HG02852 (cell line): ENCODE measurements at regions not wholly inside any gene's neighbourhood (a gene's known extent, or its start where the extent isn't known, plus 50 kb on each side); places are given as distances from the start of the nearest gene placed in this dataset.

ENCODE experiments used
- ATAC-seq: cut with Tn5 transposase; IDR thresholded peaks from one replicate; pipeline ENCODE4 v1.9.1; 2021; ENCODE audit warnings: mild to moderate bottlenecking, moderate library complexity; ENCODE audit not compliant: unreplicated experiment

DNA sequence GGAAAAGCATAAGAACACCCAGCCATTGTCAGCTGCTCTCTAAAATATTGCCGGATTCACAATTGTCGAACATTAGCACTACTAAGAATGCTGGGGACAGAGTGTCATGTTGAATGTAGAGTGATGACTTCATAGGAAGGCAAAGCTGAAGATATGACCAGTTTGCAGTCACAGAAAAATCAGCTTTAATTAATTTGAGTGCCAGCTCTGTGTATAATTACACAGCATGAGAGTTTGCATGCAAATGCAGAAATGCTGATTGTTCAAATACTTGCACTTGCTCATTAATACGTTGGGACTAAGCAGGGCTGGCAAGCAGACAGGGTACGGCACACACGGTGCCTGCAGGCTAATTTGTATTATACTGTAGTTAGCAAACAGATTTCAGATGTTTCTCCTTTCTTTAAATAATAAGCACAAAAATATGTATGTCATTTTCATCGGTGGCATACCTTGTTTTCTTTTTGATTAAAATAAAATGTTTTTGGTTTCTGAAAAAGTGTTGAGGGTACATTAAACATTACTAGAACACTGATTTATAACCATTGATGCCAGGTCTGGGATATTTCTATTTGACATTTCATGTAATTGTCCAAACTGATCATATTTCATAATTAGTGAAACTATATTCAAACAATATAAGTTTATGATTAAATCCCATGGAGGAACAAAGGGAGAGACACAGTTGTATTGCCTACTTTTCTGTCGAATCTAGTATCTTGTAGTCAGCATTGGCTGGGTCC lies 99.8 kb upstream of the ADGRL2 start:
- ATAC-seq, result no peak

DNA sequence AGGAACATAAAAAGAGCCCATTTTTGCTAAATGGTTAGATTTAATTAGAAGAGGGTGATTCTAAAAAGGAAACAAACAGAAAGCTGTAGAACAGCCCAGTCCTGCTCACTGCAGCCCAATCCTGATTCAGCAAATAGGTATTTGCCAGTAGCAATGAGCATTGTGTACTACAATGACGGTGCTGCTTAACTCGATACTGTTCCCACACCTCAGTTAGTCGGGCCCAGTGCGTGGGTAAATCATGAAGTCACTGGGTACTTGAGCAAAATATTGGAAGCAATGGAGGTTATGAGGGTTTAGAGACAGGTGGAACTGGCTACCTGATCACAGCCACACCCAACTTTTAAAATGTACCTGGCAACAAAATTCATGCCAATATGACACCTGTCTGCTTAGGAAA lies 101.5 kb upstream of the ADGRL2 start:
- no peak for ATAC-seq

GRCh38 chr1:81695741-81696140 lies 105.0 kb upstream of the ADGRL2 start:
- no peak for ATAC-seq

GRCh38 chr1:81693316-81693715 lies 107.4 kb upstream of the ADGRL2 start:
- ATAC-seq, result no peak

GRCh38 chr1:81690676-81691453 lies 109.9 kb upstream of the ADGRL2 start:
- no peak for ATAC-seq

DNA sequence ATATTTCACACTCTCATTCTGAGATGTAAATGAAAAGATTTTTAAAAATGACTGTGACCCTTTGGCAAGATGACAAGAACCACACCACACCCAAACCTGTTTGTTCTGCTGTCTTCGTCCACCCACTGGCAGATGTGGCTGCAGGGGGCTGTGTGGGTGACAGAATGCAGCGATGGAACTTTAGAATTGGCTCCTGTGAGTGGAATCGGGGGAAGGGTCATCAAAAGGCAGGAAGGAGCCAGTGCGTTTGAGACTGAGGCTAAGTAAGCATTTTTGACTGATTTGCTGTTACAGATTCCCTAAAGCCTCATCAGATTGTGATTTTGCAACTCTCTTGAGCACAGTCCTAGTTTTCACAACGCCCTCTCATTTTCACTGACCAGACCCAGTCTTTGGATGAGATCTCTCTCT lies 111.2 kb upstream of the ADGRL2 start:
- no peak for ATAC-seq

- no peak for ATAC-seq
Observed at GRCh38 chr1:81682490-81682889, 118.2 kb upstream of the ADGRL2 start.

DNA sequence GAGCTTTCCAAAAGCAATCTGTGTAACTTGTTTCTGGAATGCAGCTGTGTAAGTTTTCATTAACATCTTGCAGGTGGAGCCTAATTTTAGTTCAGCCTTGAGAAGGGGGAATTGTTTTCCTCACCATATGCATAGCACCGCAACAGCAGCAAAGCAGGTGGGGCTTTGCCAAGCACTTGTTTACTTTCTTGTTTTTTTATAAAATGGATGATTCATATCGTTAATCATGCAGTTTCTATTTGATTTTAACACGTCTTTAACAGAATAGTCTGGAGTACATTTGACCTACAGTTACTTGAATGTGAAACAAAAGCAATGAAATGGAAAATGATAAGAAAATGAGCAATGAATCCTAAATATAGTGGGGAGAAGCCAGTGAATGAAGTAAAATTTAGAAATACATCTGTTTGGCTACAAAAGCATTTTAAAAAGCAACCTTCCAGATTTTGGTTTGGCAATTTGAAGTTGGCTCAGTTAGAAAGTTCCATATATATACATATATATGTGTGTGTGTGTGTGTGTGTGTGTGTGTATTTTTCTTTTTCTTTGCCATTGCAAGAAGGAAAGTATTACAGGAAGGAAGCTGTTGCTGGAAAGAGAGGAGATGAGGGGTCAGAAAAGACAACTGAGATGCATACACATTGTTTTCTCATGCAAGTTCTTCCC lies 119.0 kb upstream of the ADGRL2 start:
- ATAC-seq, result no peak

GRCh38 chr1:81681114-81681513 lies 119.6 kb upstream of the ADGRL2 start:
- no peak for ATAC-seq

- no peak for ATAC-seq
Observed at GRCh38 chr1:81679942-81680341, 120.8 kb upstream of the ADGRL2 start.

DNA sequence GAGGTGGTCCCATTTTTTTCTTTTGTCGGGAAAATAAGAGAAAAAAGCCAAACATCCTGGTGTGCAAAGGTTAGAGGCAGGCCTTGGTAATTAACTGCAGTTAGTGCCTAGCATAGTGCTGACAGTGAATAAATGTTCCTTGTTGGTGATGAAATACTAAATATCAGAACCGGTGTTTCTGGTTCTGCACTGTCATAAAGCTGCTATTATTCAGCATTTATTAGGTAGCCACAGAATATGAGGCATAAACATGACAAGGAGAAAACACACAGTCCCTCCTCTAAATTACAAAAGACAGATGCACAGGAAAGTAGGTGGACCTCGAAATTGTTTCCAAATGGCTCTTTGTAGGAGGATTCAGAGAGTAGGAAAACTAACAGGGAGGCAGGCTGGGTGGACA lies 122.0 kb upstream of the ADGRL2 start:
- no peak for ATAC-seq

DNA sequence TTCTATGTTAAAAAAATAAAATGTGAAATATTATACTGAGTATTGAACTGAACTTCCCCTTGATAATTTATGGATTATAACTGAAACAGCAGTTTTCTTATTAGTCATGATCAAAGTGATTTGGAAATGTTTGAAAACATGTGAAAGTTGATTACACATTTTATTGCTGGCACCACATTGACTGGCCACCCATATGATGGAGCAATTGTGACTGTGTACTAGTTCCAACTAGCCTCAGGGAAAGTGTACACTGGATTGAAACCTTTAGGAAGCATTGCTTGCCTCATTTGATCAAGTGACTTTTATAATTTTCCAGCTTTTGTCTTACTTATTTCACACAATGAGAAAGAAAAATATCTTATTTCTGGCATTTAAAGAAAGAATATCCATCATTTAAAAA lies 128.0 kb upstream of the ADGRL2 start:
- no peak for ATAC-seq

DNA sequence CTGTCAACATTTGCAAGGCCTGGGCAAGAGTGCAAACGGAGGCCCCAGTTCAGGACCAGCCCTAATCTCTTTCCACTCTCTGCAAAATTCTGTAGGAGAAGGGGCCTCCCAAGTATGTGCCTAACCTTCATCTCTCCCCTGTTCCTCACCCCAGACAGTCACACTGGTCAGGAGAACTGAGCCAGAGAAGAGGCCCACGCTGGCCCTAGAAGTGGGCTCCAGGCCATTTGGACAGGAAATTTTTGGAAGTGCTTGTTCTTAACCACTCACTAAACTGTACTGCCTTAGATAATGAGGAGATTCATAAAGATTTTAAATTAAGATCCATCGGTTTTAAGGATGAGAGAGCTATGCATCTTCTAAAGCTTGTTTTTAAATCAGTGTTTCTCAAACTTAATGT lies 129.7 kb upstream of the ADGRL2 start:
- no peak for ATAC-seq

GRCh38 chr1:81670286-81670685 lies 130.4 kb upstream of the ADGRL2 start:
- no peak for ATAC-seq

DNA sequence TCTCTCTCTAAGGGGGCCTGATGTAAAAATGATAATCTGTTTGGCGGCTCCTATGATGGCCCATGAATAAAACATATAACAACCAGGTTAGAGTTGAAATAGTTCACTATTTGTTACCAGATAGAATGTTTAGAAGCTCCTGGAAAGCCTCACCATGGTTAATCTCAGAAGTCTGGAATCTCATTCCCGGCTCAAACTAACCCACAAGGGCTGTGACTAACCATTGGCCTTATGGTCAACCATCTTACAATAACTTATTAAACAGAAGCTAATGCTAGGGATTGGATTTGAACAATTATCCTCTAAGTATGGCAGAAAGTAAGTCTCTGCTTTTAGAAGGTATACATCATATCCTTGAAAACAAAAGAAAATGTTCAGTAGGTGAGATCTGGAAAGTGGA lies 134.1 kb upstream of the ADGRL2 start:
- ATAC-seq, result no peak

- no peak for ATAC-seq
Observed at GRCh38 chr1:81664341-81664740, 136.4 kb upstream of the ADGRL2 start.

- no peak for ATAC-seq
Observed at GRCh38 chr1:81662913-81663526, 137.7 kb upstream of the ADGRL2 start.

- no peak for ATAC-seq
Observed at GRCh38 chr1:81660286-81660685, 140.4 kb upstream of the ADGRL2 start.

DNA sequence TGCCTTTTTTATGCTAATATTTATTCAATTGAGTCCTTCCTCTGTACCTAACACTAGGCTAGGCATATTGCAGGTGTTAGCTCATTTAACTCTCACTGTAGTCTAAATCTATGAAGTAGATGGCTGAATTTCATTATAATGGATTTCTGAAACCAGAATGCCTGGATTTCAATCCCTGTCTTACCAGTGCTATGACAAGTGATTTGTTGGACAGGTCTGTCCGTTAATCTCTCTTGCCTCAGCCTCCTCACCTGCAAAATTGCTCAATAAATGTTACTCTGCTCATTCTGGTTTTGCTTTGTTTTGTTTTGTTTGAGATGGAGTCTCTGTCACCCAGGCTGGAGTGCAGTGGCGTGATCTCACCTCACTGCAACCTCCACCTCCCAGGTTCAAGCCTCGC lies 146.1 kb upstream of the ADGRL2 start:
- ATAC-seq, result no peak

DNA sequence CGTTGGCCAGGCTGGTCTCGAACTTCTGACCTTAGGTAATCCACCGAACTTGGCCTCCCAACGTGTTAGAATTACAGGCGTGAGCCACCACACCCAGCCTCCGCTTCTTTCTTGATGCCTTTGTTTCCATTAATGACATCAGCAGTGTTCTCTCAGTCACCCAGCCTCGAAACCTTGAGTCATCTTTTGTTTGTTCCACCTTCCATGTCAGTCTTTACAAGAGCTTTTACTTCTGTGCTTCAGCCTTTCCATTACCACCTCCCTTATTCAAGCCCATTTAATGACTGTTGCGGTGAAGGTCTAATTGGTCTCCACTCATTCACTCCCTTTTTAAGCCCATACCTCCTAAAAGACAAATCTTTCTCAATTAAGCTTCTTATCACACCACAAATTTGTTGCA lies 146.6 kb upstream of the ADGRL2 start:
- ATAC-seq, result no peak

GRCh38 chr1:81650776-81651175 lies 150.0 kb upstream of the ADGRL2 start:
- no peak for ATAC-seq

GRCh38 chr1:81635816-81636215 lies 164.9 kb upstream of the ADGRL2 start:
- ATAC-seq, result no peak
